CD14-positive monocyte (primary cell): ENCODE measurements at regions not wholly inside any gene's neighbourhood (a gene's known extent, or its start where the extent isn't known, plus 50 kb on each side); places are given as distances from the start of the nearest gene placed in this dataset.

Experiments
- DNase-seq, 3 donors: peaks; one replicate each; pipeline ENCODE4 v3.0.0-alpha.2; 2011 to 2022
- H2AFZ ChIP-seq: 2 replicates; pipeline ENCODE4 v1.6.0; 2012; ENCODE audit warnings: mild to moderate bottlenecking, low read depth, low read length, inconsistent platforms; ENCODE audit not compliant: insufficient read depth, poor library complexity, severe bottlenecking
- H3K27ac ChIP-seq, 2 donors: 1 replicate in 1 of 2; 2 replicates in 1 of 2; pipeline ENCODE4 v1.5.1; 2012 to 2013; ENCODE audit warnings: low read length in 2 of 2, control low read depth in 1 of 2, inconsistent platforms in 1 of 2, low read depth in 1 of 2, mild to moderate bottlenecking in 1 of 2
- H3K27me3 ChIP-seq, 2 donors: one replicate each; pipeline versions ENCODE4 v1.6.0 to v1.6.1; 2011 to 2013; ENCODE audit warnings: low read length in 2 of 2; ENCODE audit not compliant: control insufficient read depth in 2 of 2, insufficient read depth in 2 of 2
- H3K36me3 ChIP-seq, 2 donors: replicated peaks in 1 of 2; 1 replicate in 1 of 2; 2 replicates in 1 of 2; pipeline versions ENCODE4 v1.5.1 to v1.6.1; 2012 to 2013; ENCODE audit warnings: low read length in 2 of 2, control low read depth in 1 of 2, inconsistent platforms in 1 of 2, mild to moderate bottlenecking in 1 of 2; ENCODE audit not compliant: insufficient read depth in 2 of 2, control insufficient read depth in 1 of 2
- H3K4me1 ChIP-seq, 2 donors: 1 replicate in 1 of 2; 2 replicates in 1 of 2; pipeline versions ENCODE4 v1.5.1 to v1.6.1; 2012 to 2013; ENCODE audit warnings: low read length in 2 of 2, control low read depth in 1 of 2, inconsistent platforms in 1 of 2, mild to moderate bottlenecking in 1 of 2, moderate library complexity in 1 of 2; ENCODE audit not compliant: insufficient read depth in 2 of 2, control insufficient read depth in 1 of 2
- H3K4me2 ChIP-seq: replicated peaks from 2 replicates; pipeline ENCODE3; 2012; ENCODE audit warnings: low read length, moderate library complexity, mild to moderate bottlenecking; ENCODE audit not compliant: poor library complexity, severe bottlenecking; ENCODE audit errors: extremely low read depth
- H3K4me3 ChIP-seq, 3 experiments: fragments of 200-600 bp in 1 of 3; sonication (generic) in 1 of 3; replicated peaks in 1 of 3; 1 replicate in 2 of 3; 2 replicates in 1 of 3; pipeline ENCODE4 v1.5.1; 2011 to 2013; ENCODE audit warnings: low read length in 3 of 3, mild to moderate bottlenecking in 3 of 3, control low read depth in 2 of 3, low read depth in 2 of 3, inconsistent platforms in 1 of 3, moderate library complexity in 1 of 3
- H3K79me2 ChIP-seq: 2 replicates; pipeline ENCODE4 v1.6.0; 2012; ENCODE audit warnings: mild to moderate bottlenecking, control low read depth, inconsistent platforms, low read length, moderate library complexity; ENCODE audit not compliant: insufficient read depth
- H3K9ac ChIP-seq: 2 replicates; pipeline ENCODE4 v1.6.0; 2017; ENCODE audit warnings: low read length, mild to moderate bottlenecking; ENCODE audit not compliant: insufficient read depth, poor library complexity, severe bottlenecking
- H3K9me3 ChIP-seq, 2 donors: replicated peaks in 1 of 2; 1 replicate in 1 of 2; 2 replicates in 1 of 2; pipeline versions ENCODE4 v1.5.1 to v1.6.1; 2012 to 2013; ENCODE audit warnings: low read length in 2 of 2, control low read depth in 1 of 2; ENCODE audit not compliant: control insufficient read depth in 1 of 2, insufficient read depth in 1 of 2
- H4K20me1 ChIP-seq: 2 replicates; pipeline ENCODE4 v1.6.0; 2012; ENCODE audit warnings: mild to moderate bottlenecking, low read length, control low read depth, moderate library complexity; ENCODE audit not compliant: insufficient read depth
- H3K27ac Mint-ChIP-seq, 7 donors: one replicate each; pipeline ENCODE4 v1.8.0; 2020; ENCODE audit warnings: mild to moderate bottlenecking in 7 of 7, mixed read lengths in 7 of 7, moderate library complexity in 6 of 7, inconsistent platforms in 2 of 7
- H3K27me3 Mint-ChIP-seq, 3 donors: one replicate each; pipeline ENCODE4 v1.8.0; 2021 to 2022; ENCODE audit warnings: low read depth in 3 of 3, mild to moderate bottlenecking in 3 of 3, mixed read lengths in 3 of 3, moderate library complexity in 3 of 3, inconsistent platforms in 1 of 3
- H3K36me3 Mint-ChIP-seq, 2 donors: one replicate each; pipeline ENCODE4 v1.8.0; 2020; ENCODE audit warnings: mixed read lengths in 2 of 2, inconsistent platforms in 1 of 2, mild to moderate bottlenecking in 1 of 2
- H3K4me1 Mint-ChIP-seq: one replicate; pipeline ENCODE4 v1.8.0; 2020; ENCODE audit warnings: mild to moderate bottlenecking, mixed read lengths
- H3K4me3 Mint-ChIP-seq, 2 donors: one replicate each; pipeline ENCODE4 v1.8.0; 2020; ENCODE audit warnings: mild to moderate bottlenecking in 2 of 2, mixed read lengths in 2 of 2, moderate library complexity in 1 of 2
- H3K9me3 Mint-ChIP-seq, 7 donors: one replicate each; pipeline ENCODE4 v1.8.0; 2020 to 2022; ENCODE audit warnings: mixed read lengths in 7 of 7, mild to moderate bottlenecking in 6 of 7, moderate library complexity in 6 of 7, inconsistent platforms in 2 of 7
- CTCF ChIP-seq: fragments of 200-600 bp; IDR thresholded peaks from one replicate; pipeline ENCODE4 v1.8.0; 2022; ENCODE audit warnings: antibody characterized with exemption, mild to moderate bottlenecking
- WGBS: methylation state at CpG from one replicate; pipeline ENCODE4 v1.1.5; 2013; ENCODE audit warnings: missing lambda C conversion rate; ENCODE audit not compliant: insufficient coverage; 5-methylcytosine and 5-hydroxymethylcytosine counted together
- intact Hi-C, 2 donors: fragments of 100-400 bp; cut with micrococcal nuclease; formaldehyde crosslinking; loops; one replicate each; pipeline versions ENCODE4 v1.15.0 to v1.15.1; 2023

GRCh38 chr6:134525190-134525868 is 207.4 kb upstream of the SGK1 start:
- H3K9me3 ChIP-seq = no peaks in the 10 kb centered on the region
- Mint-ChIP-seq H3K27ac (no peak overlapping the region), H3K27me3 (peaks cover 0 to 2% (median 1%) of the 10 kb centered on the region in 3 donors), H3K36me3 (peaks cover 0 to 1% of the 10 kb centered on the region in 2 donors), H3K4me3 (no peak overlapping the region), H3K9me3 (peaks cover 0 to 5% (median 2%) of the 10 kb centered on the region in 7 donors), H3K4me1 (peaks cover 17% of the 10 kb centered on the region)
- no peak overlapping the region for H2AFZ ChIP-seq
- intact Hi-C loops = loop anchor here in 1 of 2 donors (10.0 kb wide), 1 partner anchor 231 kb away; no protein-coding TSS in a partner anchor
- no peak overlapping the region for H3K27ac ChIP-seq
- no peak for TF ChIP-seq CTCF
- H3K4me1 ChIP-seq = peaks cover 3 to 5% of the 10 kb centered on the region in 2 donors
- no peaks in the 10 kb centered on the region for H4K20me1 ChIP-seq
- no peak overlapping the region for H3K4me2 ChIP-seq
- H3K4me3 ChIP-seq = no peak overlapping the region
- H3K79me2 ChIP-seq = no peaks in the 10 kb centered on the region
- no peak overlapping the region for H3K9ac ChIP-seq
- H3K36me3 ChIP-seq = no peaks in the 10 kb centered on the region
- DNase-seq = no peak
- H3K27me3 ChIP-seq = no peaks in the 10 kb centered on the region

- intact Hi-C loops = loop anchor here in 1 of 2 donors (10.0 kb wide), 1 partner anchor 229 kb away; no protein-coding TSS in a partner anchor
- no peak overlapping the region for H3K4me3 Mint-ChIP-seq
- H3K4me2 ChIP-seq = no peak overlapping the region
- no peak overlapping the region for H3K27ac ChIP-seq
- peaks cover 0 to 1% of the 10 kb centered on the region in 2 donors for H3K36me3 Mint-ChIP-seq
- no peaks in the 10 kb centered on the region for H3K9me3 ChIP-seq
- peak overlapping the region in 1 of 7 donors; percentile 25 for H3K27ac Mint-ChIP-seq
- no peak overlapping the region for H3K4me3 ChIP-seq
- H3K4me1 ChIP-seq = peaks cover 9 to 10% of the 10 kb centered on the region in 2 donors
- peaks cover 17% of the 10 kb centered on the region for H3K4me1 Mint-ChIP-seq
- H3K9me3 Mint-ChIP-seq = no peaks in the 10 kb centered on the region
- WGBS = no CpG with 5 or more reads among the region's 1 CpG
- H2AFZ ChIP-seq = no peak overlapping the region
- H3K36me3 ChIP-seq = no peaks in the 10 kb centered on the region
- no peaks in the 10 kb centered on the region for H3K27me3 ChIP-seq
- no peaks in the 10 kb centered on the region for H4K20me1 ChIP-seq
- H3K27me3 Mint-ChIP-seq = peaks cover 0 to 2% (median 1%) of the 10 kb centered on the region in 3 donors
- no peak for TF ChIP-seq CTCF
- no peaks in the 10 kb centered on the region for H3K79me2 ChIP-seq
- no peak overlapping the region for H3K9ac ChIP-seq
- DNase-seq = no peak
These were observed 206.2 kb upstream of the SGK1 start for GRCh38 chr6:134523903-134524650.
